LNCaP clone FGC (cell line): ENCODE measurements at regions not wholly inside any gene's neighbourhood (a gene's known extent, or its start where the extent isn't known, plus 50 kb on each side); places are given as distances from the start of the nearest gene placed in this dataset.

Experiments
- DNase-seq: peaks from one replicate; pipeline ENCODE4 v3.0.0-alpha.2; 2011; ENCODE audit warnings: low read depth
- H3K4me3 ChIP-seq: 2 replicates; pipeline ENCODE4 v1.5.1; 2011; ENCODE audit warnings: mild to moderate bottlenecking, low read depth, low read length, control low read depth
- CTCF ChIP-seq: IDR thresholded peaks from 2 replicates; pipeline ENCODE4 v1.5.1; 2012; ENCODE audit warnings: mild to moderate bottlenecking; ENCODE audit not compliant: control insufficient read depth, insufficient read depth; ENCODE audit errors: extremely low read depth

GRCh38 chr15:95511671-95512070, 818.8 kb upstream of the NR2F2 start:
- no peak overlapping the region for H3K4me3 ChIP-seq
- DNase-seq = no peak
- TF ChIP-seq CTCF = no peak

- no peak for TF ChIP-seq CTCF
- DNase-seq = no peak
- no peak overlapping the region for H3K4me3 ChIP-seq
Measured at GRCh38 chr15:95512906-95513305, 817.6 kb upstream of the NR2F2 start.

- H3K4me3 ChIP-seq = no peak overlapping the region
- DNase-seq = no peak
- no peak for TF ChIP-seq CTCF
Measured at GRCh38 chr15:95519887-95520286, 810.6 kb upstream of the NR2F2 start.

GRCh38 chr15:95520511-95520910, 810.0 kb upstream of the NR2F2 start:
- TF ChIP-seq CTCF = no peak
- DNase-seq = no peak
- no peak overlapping the region for H3K4me3 ChIP-seq

GRCh38 chr15:95520922-95521321, 809.6 kb upstream of the NR2F2 start:
- TF ChIP-seq CTCF = no peak
- no peak overlapping the region for H3K4me3 ChIP-seq
- DNase-seq = no peak

- DNase-seq = no peak
- no peak overlapping the region for H3K4me3 ChIP-seq
- TF ChIP-seq CTCF = no peak
Measured at GRCh38 chr15:95522533-95522932, 808.0 kb upstream of the NR2F2 start.

- no peak overlapping the region for H3K4me3 ChIP-seq
- no peak for DNase-seq
- no peak for TF ChIP-seq CTCF
Measured at GRCh38 chr15:95528920-95529319, 801.6 kb upstream of the NR2F2 start.
